K562 (cell line): ENCODE measurements at regions not wholly inside any gene's neighbourhood (a gene's known extent, or its start where the extent isn't known, plus 50 kb on each side); places are given as distances from the start of the nearest gene placed in this dataset.

Experiments
- ATAC-seq: fragments of 200-7000 bp; cut with Tn5 transposase; 3 replicates; pipeline ENCODE4 v1.9.1; 2020; ENCODE audit warnings: moderate library complexity
- BruUV-seq: library from RNA; stranded (reverse); fragments of 400-500 nt; replicated peaks from 2 replicates; lab custom pipeline; 2021; lab: Mats Ljungman, UMichigan
- CTCF ChIA-PET: fragments of 300-600 bp; formaldehyde crosslinking; extraction: SDS; loops from one replicate; lab custom pipeline; 2021; ENCODE audit warnings: low intra/inter-chr PET ratio; lab: Yijun Ruan, JAX
- POLR2A ChIA-PET: fragments of 300-600, 350-650 bp; sonication (Branson Sonifier 250); formaldehyde crosslinking; extraction: SDS; loops from one replicate; lab custom pipeline; 2021; ENCODE audit warnings: antibody characterized with exemption, inconsistent platforms; lab: Yijun Ruan, JAX
- DNase-seq, 4 experiments: peaks; one replicate each; pipeline versions ENCODE4 v3.0.0 to v3.0.0-alpha.2; 2011 to 2018; ENCODE audit warnings: low spot score in 3 of 4, mixed read lengths in 3 of 4; ENCODE audit errors: extremely low read depth in 1 of 4
- FAIRE-seq: peaks from 2 replicates; lab custom pipeline; 2011; peaks lifted over from hg19 to GRCh38; lab: Jason Lieb, UNC
- H2AFZ ChIP-seq: 2 replicates; pipeline ENCODE4 v1.6.0; 2011; ENCODE audit warnings: low read depth, low read length, control low read depth, inconsistent platforms
- H3K27ac ChIP-seq: fragments of 200-600 bp; 3 replicates; pipeline ENCODE4 v1.8.0; 2011; ENCODE audit warnings: low read depth, mild to moderate bottlenecking, control low read depth, inconsistent platforms, low read length, moderate library complexity, mixed read lengths; ENCODE audit errors: extremely low read depth
- H3K27me3 ChIP-seq, 2 experiments: fragments of 300-600 bp in 1 of 2; 2 replicates in 1 of 2; 3 replicates in 1 of 2; pipeline versions ENCODE4 v1.6.0 to v1.8.0; 2011; ENCODE audit warnings: inconsistent platforms in 2 of 2, low read length in 2 of 2, mild to moderate bottlenecking in 1 of 2, mixed read lengths in 1 of 2, moderate library complexity in 1 of 2; ENCODE audit not compliant: control insufficient read depth in 2 of 2, insufficient read depth in 2 of 2
- H3K36me3 ChIP-seq: fragments of 300-600 bp; 3 replicates; pipeline ENCODE4 v1.8.0; 2011; ENCODE audit warnings: mild to moderate bottlenecking, low read length, inconsistent platforms; ENCODE audit not compliant: control insufficient read depth, insufficient read depth
- H3K4me1 ChIP-seq, 2 experiments: fragments of 200-600 bp in 1 of 2; replicated peaks in 1 of 2; 2 replicates in 1 of 2; 3 replicates in 1 of 2; pipeline versions ENCODE4 v1.5.1 to v1.8.0; 2011; ENCODE audit warnings: inconsistent platforms in 2 of 2, low read length in 2 of 2, mild to moderate bottlenecking in 1 of 2, mixed read lengths in 1 of 2, moderate library complexity in 1 of 2; ENCODE audit not compliant: control insufficient read depth in 2 of 2, insufficient read depth in 2 of 2
- H3K4me2 ChIP-seq: 2 replicates; pipeline ENCODE4 v1.6.1; 2011; ENCODE audit warnings: low read length, control low read depth, inconsistent platforms, mixed read lengths; ENCODE audit not compliant: insufficient read depth
- H3K4me3 ChIP-seq: fragments of 200-600 bp; sonication (generic), shearing (Covaris generic); 2 replicates; pipeline ENCODE4 v1.5.1; 2016; ENCODE audit warnings: control low read depth, inconsistent platforms
- H3K79me2 ChIP-seq: fragments of 200-600 bp; 3 replicates; pipeline ENCODE4 v1.8.0; 2011; ENCODE audit warnings: low read length, inconsistent platforms; ENCODE audit not compliant: control insufficient read depth, insufficient read depth
- H3K9ac ChIP-seq, 2 experiments: 2 replicates each; pipeline versions ENCODE4 v1.6.0 to v1.6.1; 2011; ENCODE audit warnings: low read depth in 2 of 2, low read length in 2 of 2, control low read depth in 1 of 2, inconsistent platforms in 1 of 2, mild to moderate bottlenecking in 1 of 2, mixed read lengths in 1 of 2; ENCODE audit not compliant: insufficient read depth in 1 of 2
- H3K9me1 ChIP-seq: one replicate; pipeline ENCODE4 v1.6.0; 2011; ENCODE audit warnings: inconsistent platforms, mild to moderate bottlenecking, low read length, moderate library complexity; ENCODE audit not compliant: control insufficient read depth, insufficient read depth
- H3K9me3 ChIP-seq: replicated peaks from 2 replicates; pipeline ENCODE4 v1.5.1; 2011; ENCODE audit warnings: low read depth, low read length, inconsistent platforms; ENCODE audit not compliant: control insufficient read depth, insufficient read depth
- H4K20me1 ChIP-seq: replicated peaks from 2 replicates; pipeline ENCODE4 v1.6.1; 2011; ENCODE audit warnings: low read length, inconsistent platforms, mixed read lengths; ENCODE audit not compliant: control insufficient read depth, insufficient read depth
- HOMEZ ChIP-seq: fragments of 250-450 bp; sonication (Bioruptor Pico); IDR thresholded peaks from 2 replicates; pipeline ENCODE4 v1.4.0; 2020; ENCODE audit warnings: mild to moderate bottlenecking, moderate library complexity
- NONO ChIP-seq, 2 experiments: fragments of 200-400 bp in 1 of 2; fragments of 450-650 bp in 1 of 2; formaldehyde crosslinking in 1 of 2; IDR thresholded peaks; 2 replicates each; pipeline ENCODE4 v1.6.1; 2017; ENCODE audit warnings: low read depth in 2 of 2, mild to moderate bottlenecking in 2 of 2, moderate library complexity in 2 of 2, low read length in 1 of 2
- RAD21 ChIP-seq, 2 experiments: fragments of 250-450 bp in 1 of 2; fragments of 450-650 bp in 1 of 2; sonication (Bioruptor Pico) in 1 of 2; formaldehyde crosslinking in 1 of 2; IDR thresholded peaks in 1 of 2; conservative IDR thresholded peaks in 1 of 2; 2 replicates each; pipeline versions ENCODE4 v1.4.0 to v1.8.0; 2020 to 2022; ENCODE audit warnings: mild to moderate bottlenecking in 2 of 2, moderate library complexity in 1 of 2
- TAF7 ChIP-seq: fragments of 450-650 bp; IDR thresholded peaks from 2 replicates; pipeline ENCODE4 v1.6.1; 2016; ENCODE audit warnings: missing genetic modification characterization, missing compliant biosample characterization
- ZNF12 ChIP-seq: sonication (generic); formaldehyde crosslinking; IDR thresholded peaks from 2 replicates; pipeline ENCODE4 v1.4.0; 2020; ENCODE audit warnings: mild to moderate bottlenecking, missing genetic modification reagents
- ZNF239 ChIP-seq: fragments of 250-450 bp; sonication (Bioruptor Pico); IDR thresholded peaks from 2 replicates; pipeline ENCODE4 v1.4.0; 2020; ENCODE audit warnings: mild to moderate bottlenecking
- WGBS: fragments of 100-300 bp; shearing (Covaris generic); methylation state at CpG from one replicate; pipeline ENCODE4 v1.1.6; 2016; ENCODE audit warnings: low coverage, mixed read lengths; ENCODE audit not compliant: insufficient coverage; ENCODE audit errors: missing lambda C conversion rate; 5-methylcytosine and 5-hydroxymethylcytosine counted together
- in situ Hi-C: fragments of 300-500 bp; cut with MboI; formaldehyde crosslinking; loops from 4 replicates; pipeline ENCODE4 v1.15.0; 2018; ENCODE audit warnings: inconsistent platforms, mixed read lengths
- intact Hi-C: fragments of 100-400 bp; cut with micrococcal nuclease; formaldehyde crosslinking; loops from 2 replicates; pipeline ENCODE4 v1.14.2; 2022
- TF ChIP-seq, protein P1 (sequence below), 3 experiments: fragments of 200-800 bp in 1 of 3; sonication (Bioruptor generic) in 1 of 3; sonication (generic) in 1 of 3; formaldehyde crosslinking in 1 of 3; IDR thresholded peaks; 2 replicates each; pipeline versions ENCODE4 v1.6.1 to v1.8.0; 2016 to 2022; ENCODE audit warnings: mild to moderate bottlenecking in 2 of 3, missing compliant biosample characterization in 2 of 3, missing genetic modification characterization in 2 of 3, missing genetic modification reagents in 1 of 3
- TF ChIP-seq, protein P2 (sequence below), 3 experiments: IDR thresholded peaks in 2 of 3; conservative IDR thresholded peaks in 1 of 3; 2 replicates each; pipeline ENCODE4 v1.5.1; 2011 to 2012; ENCODE audit warnings: low read length in 3 of 3, mild to moderate bottlenecking in 3 of 3, control low read depth in 2 of 3, improper control_type of control experiment in 1 of 3, inconsistent platforms in 1 of 3, low read depth in 1 of 3, mixed read lengths in 1 of 3, moderate library complexity in 1 of 3; ENCODE audit not compliant: insufficient read depth in 2 of 3

GRCh38 chr2:23291239-23291638 is 93.7 kb upstream of the KLHL29 start (continued):
- TF ChIP-seq HOMEZ = no peak
- no peak for TF ChIP-seq ZNF12 (CRISPR knock-in tag)
- no peak for TF ChIP-seq TAF7 (tag)
- TF ChIP-seq ZNF239 (CRISPR knock-in tag) = no peak
- TF ChIP-seq, protein P1, sequence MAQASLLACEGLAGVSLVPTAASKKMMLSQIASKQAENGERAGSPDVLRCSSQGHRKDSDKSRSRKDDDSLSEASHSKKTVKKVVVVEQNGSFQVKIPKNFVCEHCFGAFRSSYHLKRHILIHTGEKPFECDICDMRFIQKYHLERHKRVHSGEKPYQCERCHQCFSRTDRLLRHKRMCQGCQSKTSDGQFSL (CRISPR knock-in tag; IDR thresholded peaks at IDR 0.05) = no peak
- TF ChIP-seq, protein P1 (tag; IDR thresholded peaks at IDR 0.05) = no peak
- TF ChIP-seq, all 486 proteins: peak for 0

DNA sequence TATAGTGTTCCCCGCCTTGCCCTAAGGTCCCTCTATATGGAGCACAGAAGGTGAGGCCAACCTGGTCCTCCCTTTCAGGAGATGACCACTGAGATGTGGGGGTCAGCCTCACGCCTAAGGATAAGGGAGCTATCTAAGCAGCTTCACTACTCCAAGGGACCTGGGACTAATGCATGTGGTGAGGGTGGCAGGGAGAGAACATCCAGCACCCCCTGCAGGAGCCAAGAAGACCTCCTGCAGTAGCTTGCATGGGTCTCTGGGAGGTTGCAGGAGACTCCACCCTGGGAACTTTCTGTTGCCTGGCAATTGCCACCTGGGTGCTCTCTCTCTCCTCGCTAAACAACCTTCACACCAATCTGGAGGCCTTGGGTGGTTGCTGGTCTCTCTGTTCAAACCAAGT is 93.0 kb upstream of the KLHL29 start:
- Histone ChIP-seq H3K27me3 (peaks cover 0 to 4% of the 10 kb centered on the region in 2 experiments; a peak in 1 of 5 replicates), H3K9me1 (no peaks in the 10 kb centered on the region), H3K4me3 (no peak overlapping the region), H3K4me2 (no peak overlapping the region), H3K36me3 (no peaks in the 10 kb centered on the region), H3K9ac (no peak overlapping the region), H3K4me1 (no peaks in the 10 kb centered on the region), H3K27ac (no peak overlapping the region), H4K20me1 (no peaks in the 10 kb centered on the region), H3K79me2 (no peaks in the 10 kb centered on the region), H2AFZ (no peak overlapping the region), H3K9me3 (no peaks in the 10 kb centered on the region)
- BruUV-seq = no TSS peak
- CTCF ChIA-PET = no interaction called here
- peak; percentile 70 for ATAC-seq
- WGBS = 0% methylated on average over 3 of the region's 3 CpGs
- intact Hi-C loops (no loop called here), in situ Hi-C loops (no loop called here)
- no peak for FAIRE-seq
- POLR2A ChIA-PET = interaction anchor here (0.6 kb wide), 1 partner anchor 55 kb away, joined by 3 read pairs; no protein-coding TSS in a partner anchor
- DNase-seq = peak in 2 of 4 experiments; percentile 6 to 8
- TF ChIP-seq NONO (IDR thresholded peaks at IDR 0.05; ENCODE audit: low read depth in 2 of 2, low read length in 1 of 2) (no peak), RAD21 (CRISPR knock-in tag; conservative IDR thresholded peaks at IDR 0.05 in 1 of 2, IDR thresholded peaks at IDR 0.05 in 1 of 2) (peak in 1 of 2 experiments; percentile 20; a peak in 2 of 4 replicates)
- TF ChIP-seq, protein P2, sequence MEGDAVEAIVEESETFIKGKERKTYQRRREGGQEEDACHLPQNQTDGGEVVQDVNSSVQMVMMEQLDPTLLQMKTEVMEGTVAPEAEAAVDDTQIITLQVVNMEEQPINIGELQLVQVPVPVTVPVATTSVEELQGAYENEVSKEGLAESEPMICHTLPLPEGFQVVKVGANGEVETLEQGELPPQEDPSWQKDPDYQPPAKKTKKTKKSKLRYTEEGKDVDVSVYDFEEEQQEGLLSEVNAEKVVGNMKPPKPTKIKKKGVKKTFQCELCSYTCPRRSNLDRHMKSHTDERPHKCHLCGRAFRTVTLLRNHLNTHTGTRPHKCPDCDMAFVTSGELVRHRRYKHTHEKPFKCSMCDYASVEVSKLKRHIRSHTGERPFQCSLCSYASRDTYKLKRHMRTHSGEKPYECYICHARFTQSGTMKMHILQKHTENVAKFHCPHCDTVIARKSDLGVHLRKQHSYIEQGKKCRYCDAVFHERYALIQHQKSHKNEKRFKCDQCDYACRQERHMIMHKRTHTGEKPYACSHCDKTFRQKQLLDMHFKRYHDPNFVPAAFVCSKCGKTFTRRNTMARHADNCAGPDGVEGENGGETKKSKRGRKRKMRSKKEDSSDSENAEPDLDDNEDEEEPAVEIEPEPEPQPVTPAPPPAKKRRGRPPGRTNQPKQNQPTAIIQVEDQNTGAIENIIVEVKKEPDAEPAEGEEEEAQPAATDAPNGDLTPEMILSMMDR (IDR thresholded peaks at IDR 0.05 in 2 of 3, conservative IDR thresholded peaks at IDR 0.05 in 1 of 3; ENCODE audit: insufficient read depth in 2 of 3, low read depth in 1 of 3, low read length in 3 of 3) = peak; percentile 19 to 31 (median 27); a peak in 4 of 6 replicates
